HCT116 (cell line): ENCODE measurements at regions not wholly inside any gene's neighbourhood (a gene's known extent, or its start where the extent isn't known, plus 50 kb on each side); places are given as distances from the start of the nearest gene placed in this dataset.

ENCODE experiments used
- ATAC-seq: fragments of 200-7000 bp; cut with Tn5 transposase; 2 replicates; pipeline ENCODE4 v1.9.1; 2020; ENCODE audit warnings: mild to moderate bottlenecking, moderate library complexity
- BruUV-seq: library from RNA; stranded (reverse); fragments of 400-500 nt; replicated peaks from 2 replicates; lab custom pipeline; 2021; lab: Mats Ljungman, UMichigan
- CTCF ChIA-PET: fragments of 300-600 bp; sonication (Branson Sonifier 250); formaldehyde crosslinking; loops from one replicate; lab custom pipeline; 2021; ENCODE audit warnings: antibody characterized with exemption; lab: Charles Lee
- POLR2A ChIA-PET: fragments of 300-600, 350-600 bp; sonication (Branson Sonifier 250); formaldehyde crosslinking; loops from one replicate; lab custom pipeline; 2021; ENCODE audit warnings: antibody characterized with exemption; lab: Charles Lee
- RAD21 ChIA-PET, 2 experiments: fragments of 300-600 bp; sonication (Branson Sonifier 250); formaldehyde crosslinking; loops; one replicate each; lab custom pipeline; 2023; ENCODE audit warnings: low total read pairs in 2 of 2; ENCODE audit not compliant: uncharacterized antibody in 2 of 2, unreplicated experiment in 2 of 2, low non-redundant PET in 1 of 2; lab: Charles Lee
- DNase-seq: peaks from one replicate; pipeline ENCODE4 v3.0.0-alpha.2; 2010; ENCODE audit warnings: low read depth, low spot score
- H2AFZ ChIP-seq: fragments of 200-600 bp; shearing (Covaris generic), sonication (generic); 2 replicates; pipeline ENCODE4 v1.6.1; 2017; ENCODE audit warnings: low read depth, mixed run types, mixed read lengths, antibody characterized with exemption, low read length; ENCODE audit not compliant: poor library complexity, severe bottlenecking
- H3K27ac ChIP-seq: 2 replicates; pipeline ENCODE4 v1.5.1; 2012; ENCODE audit warnings: low read depth, low read length
- H3K27me3 ChIP-seq: fragments of 200-600 bp; sonication (generic); 2 replicates; pipeline ENCODE4 v1.6.1; 2016; ENCODE audit warnings: mixed run types, low read length, mixed read lengths; ENCODE audit not compliant: insufficient read depth
- H3K36me3 ChIP-seq, 2 experiments: fragments of 200-500 bp in 1 of 2; fragments of 200-600 bp in 1 of 2; sonication (Bioruptor generic) in 1 of 2; sonication (generic) in 1 of 2; 2 replicates each; pipeline versions ENCODE4 v1.5.1 to v1.6.1; 2014 to 2016; ENCODE audit warnings: low read length in 2 of 2, inconsistent platforms in 1 of 2, mixed read lengths in 1 of 2, mixed run types in 1 of 2; ENCODE audit not compliant: insufficient read depth in 2 of 2, control insufficient read depth in 1 of 2
- H3K4me1 ChIP-seq, 2 experiments: fragments of 200-600 bp in 1 of 2; sonication (generic) in 1 of 2; 2 replicates each; pipeline versions ENCODE4 v1.5.1 to v1.6.1; 2012 to 2017; ENCODE audit warnings: low read length in 2 of 2, inconsistent platforms in 1 of 2, mild to moderate bottlenecking in 1 of 2, mixed read lengths in 1 of 2, mixed run types in 1 of 2, moderate library complexity in 1 of 2; ENCODE audit not compliant: insufficient read depth in 2 of 2, control insufficient read depth in 1 of 2
- H3K4me2 ChIP-seq: fragments of 200-600 bp; sonication (generic); 2 replicates; pipeline ENCODE4 v1.6.1; 2017; ENCODE audit warnings: mixed run types, low read length, mixed read lengths
- H3K4me3 ChIP-seq, 2 experiments: fragments of 200-600 bp in 1 of 2; sonication (generic) in 1 of 2; replicated peaks in 1 of 2; 2 replicates each; pipeline ENCODE4 v1.5.1; 2011 to 2016; ENCODE audit warnings: low read length in 2 of 2, control low read depth in 1 of 2, low read depth in 1 of 2, mild to moderate bottlenecking in 1 of 2, mixed read lengths in 1 of 2, mixed run types in 1 of 2
- H3K79me2 ChIP-seq: fragments of 200-600 bp; sonication (generic); 2 replicates; pipeline ENCODE4 v1.6.1; 2017; ENCODE audit warnings: mild to moderate bottlenecking, mixed run types, low read length, moderate library complexity, mixed read lengths; ENCODE audit not compliant: insufficient read depth
- H3K9ac ChIP-seq: fragments of 200-600 bp; sonication (generic); 2 replicates; pipeline ENCODE4 v1.6.1; 2016; ENCODE audit warnings: low read length, mixed read lengths
- H3K9me2 ChIP-seq: fragments of 200-600 bp; sonication (generic), shearing (Covaris generic); 2 replicates; pipeline ENCODE4 v1.6.1; 2017; ENCODE audit warnings: mixed run types, mild to moderate bottlenecking, moderate library complexity; ENCODE audit not compliant: insufficient read depth
- H3K9me3 ChIP-seq, 2 experiments: fragments of 200-500 bp in 1 of 2; fragments of 200-600 bp in 1 of 2; sonication (Bioruptor generic) in 1 of 2; sonication (generic) in 1 of 2; 2 replicates each; pipeline ENCODE4 v1.6.1; 2014 to 2017; ENCODE audit warnings: low read length in 2 of 2, mixed read lengths in 2 of 2, inconsistent platforms in 1 of 2, low read depth in 1 of 2, mild to moderate bottlenecking in 1 of 2, mixed run types in 1 of 2, moderate library complexity in 1 of 2; ENCODE audit not compliant: control insufficient read depth in 1 of 2, insufficient read depth in 1 of 2
- H4K20me1 ChIP-seq: fragments of 200-600 bp; sonication (generic), shearing (Covaris generic); 2 replicates; pipeline ENCODE4 v1.6.1; 2017; ENCODE audit warnings: mixed run types, mild to moderate bottlenecking, moderate library complexity; ENCODE audit not compliant: insufficient read depth
- ATF3 ChIP-seq: IDR thresholded peaks from 2 replicates; pipeline ENCODE4 v1.6.1; 2012
- CBX3 ChIP-seq: IDR thresholded peaks from 2 replicates; pipeline ENCODE4 v1.6.1; 2012; ENCODE audit warnings: low read depth
- CEBPB ChIP-seq: IDR thresholded peaks from 2 replicates; pipeline ENCODE4 v1.6.1; 2012; ENCODE audit warnings: low read depth
- CTCF ChIP-seq, 3 experiments: fragments of 200-600 bp in 1 of 3; sonication (generic) in 1 of 3; IDR thresholded peaks in 2 of 3; conservative IDR thresholded peaks in 1 of 3; 2 replicates each; pipeline ENCODE4 v1.5.1; 2012 to 2017; ENCODE audit warnings: low read depth in 2 of 3, low read length in 2 of 3, antibody characterized with exemption in 1 of 3, borderline replicate concordance in 1 of 3, control low read depth in 1 of 3, mild to moderate bottlenecking in 1 of 3, mixed read lengths in 1 of 3, mixed run types in 1 of 3, moderate library complexity in 1 of 3; ENCODE audit not compliant: insufficient read depth in 1 of 3
- ELF1 ChIP-seq: IDR thresholded peaks from 2 replicates; pipeline ENCODE4 v1.6.1; 2012; ENCODE audit warnings: low read depth, borderline replicate concordance
- EZH2 ChIP-seq: fragments of 200-600 bp; sonication (generic); IDR thresholded peaks from 2 replicates; pipeline ENCODE4 v1.6.1; 2017; ENCODE audit warnings: antibody characterized with exemption, mixed run types
- EZH2phosphoT487 ChIP-seq: fragments of 200-600 bp; IDR thresholded peaks from 2 replicates; pipeline ENCODE4 v1.6.1; 2018; ENCODE audit warnings: antibody characterized with exemption, borderline replicate concordance
- FOSL1 ChIP-seq: IDR thresholded peaks from 2 replicates; pipeline ENCODE4 v1.6.1; 2012; ENCODE audit warnings: low read depth
- JUND ChIP-seq: IDR thresholded peaks from 2 replicates; pipeline ENCODE4 v1.6.1; 2012
- POLR2A ChIP-seq: IDR thresholded peaks from 2 replicates; pipeline ENCODE4 v1.7.0; 2011; ENCODE audit warnings: borderline replicate concordance; ENCODE audit not compliant: insufficient read depth, insufficient read length; ENCODE audit errors: extremely low read depth
- POLR2AphosphoS5 ChIP-seq: IDR thresholded peaks from 2 replicates; pipeline ENCODE4 v1.6.1; 2011; ENCODE audit warnings: mild to moderate bottlenecking, low read depth, low read length, moderate library complexity
- SIN3A ChIP-seq: IDR thresholded peaks from 2 replicates; pipeline ENCODE4 v1.6.1; 2012; ENCODE audit warnings: low read depth
- SP1 ChIP-seq: IDR thresholded peaks from 2 replicates; pipeline ENCODE4 v1.6.1; 2012; ENCODE audit warnings: low read depth
- SRF ChIP-seq: IDR thresholded peaks from 2 replicates; pipeline ENCODE4 v1.6.1; 2012; ENCODE audit warnings: low read depth
- TCF7L2 ChIP-seq: IDR thresholded peaks from 2 replicates; pipeline ENCODE4 v1.7.0; 2011; ENCODE audit warnings: borderline replicate concordance, inconsistent platforms; ENCODE audit not compliant: insufficient read depth, insufficient read length; ENCODE audit errors: extremely low read depth
- YY1 ChIP-seq: IDR thresholded peaks from 2 replicates; pipeline ENCODE4 v1.6.1; 2011; ENCODE audit warnings: low read length, low read depth, moderate library complexity, mild to moderate bottlenecking; ENCODE audit not compliant: insufficient replicate concordance; ENCODE audit errors: extremely low read depth
- ZBTB33 ChIP-seq: IDR thresholded peaks from 2 replicates; pipeline ENCODE4 v1.6.1; 2011; ENCODE audit warnings: mild to moderate bottlenecking, low read length, moderate library complexity; ENCODE audit not compliant: insufficient replicate concordance; ENCODE audit errors: extremely low read depth
- ZNF274 ChIP-seq: fragments of 200-500 bp; sonication (Bioruptor generic); IDR thresholded peaks from 2 replicates; pipeline ENCODE4 v1.6.1; 2014; ENCODE audit warnings: mild to moderate bottlenecking, low read depth, low read length, inconsistent platforms
- intact Hi-C: fragments of 100-400 bp; cut with micrococcal nuclease; formaldehyde crosslinking; loops from 2 replicates; pipeline ENCODE4 v1.10.0; 2022
- TF ChIP-seq, protein P1 (sequence below): IDR thresholded peaks from 2 replicates; pipeline ENCODE4 v1.6.1; 2012

- H4K20me1 ChIP-seq, result no peaks in the 10 kb centered on the region
- no peak overlapping the region for H2AFZ ChIP-seq
- no peak overlapping the region for H3K27ac ChIP-seq
- no peaks in the 10 kb centered on the region for H3K79me2 ChIP-seq
- POLR2A ChIA-PET, result no interaction called here
- peaks cover 0 to 6% of the 10 kb centered on the region in 2 experiments; a peak in 1 of 4 replicates for H3K4me1 ChIP-seq
- no peaks in the 10 kb centered on the region for H3K27me3 ChIP-seq
- CTCF ChIA-PET, result no interaction called here
- H3K36me3 ChIP-seq, result no peaks in the 10 kb centered on the region
- ATAC-seq, result no peak
- intact Hi-C loops, result no loop called here
- H3K9me3 ChIP-seq, result no peaks in the 10 kb centered on the region
- DNase-seq, result no peak
- H3K9ac ChIP-seq, result no peak overlapping the region
- RAD21 ChIA-PET, result no interaction called here
- BruUV-seq, result no TSS peak
- no peak overlapping the region for H3K4me3 ChIP-seq
- no peak overlapping the region for H3K4me2 ChIP-seq
- no peaks in the 10 kb centered on the region for H3K9me2 ChIP-seq
- no peak for TF ChIP-seq EZH2phosphoT487
- no peak for TF ChIP-seq CBX3
- TF ChIP-seq ZNF274, result no peak
- no peak for TF ChIP-seq CEBPB
- TF ChIP-seq, protein P1, sequence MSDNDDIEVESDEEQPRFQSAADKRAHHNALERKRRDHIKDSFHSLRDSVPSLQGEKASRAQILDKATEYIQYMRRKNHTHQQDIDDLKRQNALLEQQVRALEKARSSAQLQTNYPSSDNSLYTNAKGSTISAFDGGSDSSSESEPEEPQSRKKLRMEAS, result no peak
- no peak for TF ChIP-seq SP1
- TF ChIP-seq SIN3A, result no peak
- no peak for TF ChIP-seq ELF1
- TF ChIP-seq, all 23 proteins: peak for 0
Measured at GRCh38 chr1:185561629-185562028, 172.6 kb upstream of the HMCN1 start.

- ChIA-PET POLR2A (no interaction called here), RAD21 (no interaction called here), CTCF (no interaction called here)
- H3K9ac ChIP-seq, result no peak overlapping the region
- H3K79me2 ChIP-seq, result no peaks in the 10 kb centered on the region
- no peaks in the 10 kb centered on the region for H3K36me3 ChIP-seq
- no peak overlapping the region for H2AFZ ChIP-seq
- H3K9me2 ChIP-seq, result no peaks in the 10 kb centered on the region
- peaks cover 0 to 6% of the 10 kb centered on the region in 2 experiments; a peak in 1 of 4 replicates for H3K4me1 ChIP-seq
- DNase-seq (no peak), ATAC-seq (no peak)
- H3K9me3 ChIP-seq, result no peaks in the 10 kb centered on the region
- H3K4me2 ChIP-seq, result no peak overlapping the region
- no peaks in the 10 kb centered on the region for H4K20me1 ChIP-seq
- no peak overlapping the region for H3K4me3 ChIP-seq
- no peaks in the 10 kb centered on the region for H3K27me3 ChIP-seq
- no TSS peak for BruUV-seq
- intact Hi-C loops, result no loop called here
- H3K27ac ChIP-seq, result no peak overlapping the region
- no peak for TF ChIP-seq CTCF (IDR thresholded peaks at IDR 0.05 in 2 of 3, conservative IDR thresholded peaks at IDR 0.05 in 1 of 3; ENCODE audit: borderline replicate concordance in 1 of 3, insufficient read depth in 1 of 3, low read depth in 2 of 3, low read length in 2 of 3)
- no peak for TF ChIP-seq FOSL1
- TF ChIP-seq ZBTB33, result no peak
- TF ChIP-seq JUND, result no peak
- TF ChIP-seq CBX3, result no peak
- no peak for TF ChIP-seq ATF3
- TF ChIP-seq CEBPB, result no peak
- TF ChIP-seq TCF7L2, result no peak
- no peak for TF ChIP-seq SIN3A
- TF ChIP-seq SRF, result no peak
- no peak for TF ChIP-seq POLR2AphosphoS5
- no peak for TF ChIP-seq POLR2A
- no peak for TF ChIP-seq EZH2
- no peak for TF ChIP-seq YY1
Measured at GRCh38 chr1:185560760-185561159, 173.4 kb upstream of the HMCN1 start.
